ENCODE measurements at regions not wholly inside any gene's neighbourhood (a gene's known extent, or its start where the extent isn't known, plus 50 kb on each side); places are given as distances from the start of the nearest gene placed in this dataset.

DNA sequence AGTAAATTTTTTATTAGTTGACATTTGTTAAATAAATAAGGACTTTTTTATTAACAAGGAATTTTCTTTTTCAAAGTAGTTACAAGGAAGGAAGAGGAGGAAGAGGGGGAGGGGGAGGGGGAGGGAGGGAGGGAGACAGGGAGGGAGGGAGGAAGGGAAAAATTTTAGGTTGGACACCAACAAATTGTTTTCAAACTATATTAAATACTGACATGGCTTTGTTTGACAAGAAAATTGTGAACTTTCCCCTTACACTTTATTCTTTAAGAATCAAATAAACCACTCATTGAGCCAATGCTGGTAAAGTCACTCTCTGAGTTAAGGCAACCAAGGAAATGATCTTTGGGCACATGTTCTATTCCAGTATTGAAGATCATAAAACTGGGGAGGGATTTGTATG lies 115.7 kb upstream of the PPP2R3A start:
- Histone ChIP-seq H3K9me3 (no peaks in the 10 kb centered on the region), H3K27me3 (no peaks in the 10 kb centered on the region), H3K27ac (no peak overlapping the region), H3K4me3 (no peak overlapping the region), H3K4me1 (no peaks in the 10 kb centered on the region), H3K36me3 (no peaks in the 10 kb centered on the region)
- DNase-seq (no peak), FAIRE-seq (no peak), ATAC-seq (no peak)
- TF ChIP-seq, protein P1, sequence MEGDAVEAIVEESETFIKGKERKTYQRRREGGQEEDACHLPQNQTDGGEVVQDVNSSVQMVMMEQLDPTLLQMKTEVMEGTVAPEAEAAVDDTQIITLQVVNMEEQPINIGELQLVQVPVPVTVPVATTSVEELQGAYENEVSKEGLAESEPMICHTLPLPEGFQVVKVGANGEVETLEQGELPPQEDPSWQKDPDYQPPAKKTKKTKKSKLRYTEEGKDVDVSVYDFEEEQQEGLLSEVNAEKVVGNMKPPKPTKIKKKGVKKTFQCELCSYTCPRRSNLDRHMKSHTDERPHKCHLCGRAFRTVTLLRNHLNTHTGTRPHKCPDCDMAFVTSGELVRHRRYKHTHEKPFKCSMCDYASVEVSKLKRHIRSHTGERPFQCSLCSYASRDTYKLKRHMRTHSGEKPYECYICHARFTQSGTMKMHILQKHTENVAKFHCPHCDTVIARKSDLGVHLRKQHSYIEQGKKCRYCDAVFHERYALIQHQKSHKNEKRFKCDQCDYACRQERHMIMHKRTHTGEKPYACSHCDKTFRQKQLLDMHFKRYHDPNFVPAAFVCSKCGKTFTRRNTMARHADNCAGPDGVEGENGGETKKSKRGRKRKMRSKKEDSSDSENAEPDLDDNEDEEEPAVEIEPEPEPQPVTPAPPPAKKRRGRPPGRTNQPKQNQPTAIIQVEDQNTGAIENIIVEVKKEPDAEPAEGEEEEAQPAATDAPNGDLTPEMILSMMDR (IDR thresholded peaks at IDR 0.05): no peak
- intact Hi-C loops (cut with DNase I): no loop called here

DNA sequence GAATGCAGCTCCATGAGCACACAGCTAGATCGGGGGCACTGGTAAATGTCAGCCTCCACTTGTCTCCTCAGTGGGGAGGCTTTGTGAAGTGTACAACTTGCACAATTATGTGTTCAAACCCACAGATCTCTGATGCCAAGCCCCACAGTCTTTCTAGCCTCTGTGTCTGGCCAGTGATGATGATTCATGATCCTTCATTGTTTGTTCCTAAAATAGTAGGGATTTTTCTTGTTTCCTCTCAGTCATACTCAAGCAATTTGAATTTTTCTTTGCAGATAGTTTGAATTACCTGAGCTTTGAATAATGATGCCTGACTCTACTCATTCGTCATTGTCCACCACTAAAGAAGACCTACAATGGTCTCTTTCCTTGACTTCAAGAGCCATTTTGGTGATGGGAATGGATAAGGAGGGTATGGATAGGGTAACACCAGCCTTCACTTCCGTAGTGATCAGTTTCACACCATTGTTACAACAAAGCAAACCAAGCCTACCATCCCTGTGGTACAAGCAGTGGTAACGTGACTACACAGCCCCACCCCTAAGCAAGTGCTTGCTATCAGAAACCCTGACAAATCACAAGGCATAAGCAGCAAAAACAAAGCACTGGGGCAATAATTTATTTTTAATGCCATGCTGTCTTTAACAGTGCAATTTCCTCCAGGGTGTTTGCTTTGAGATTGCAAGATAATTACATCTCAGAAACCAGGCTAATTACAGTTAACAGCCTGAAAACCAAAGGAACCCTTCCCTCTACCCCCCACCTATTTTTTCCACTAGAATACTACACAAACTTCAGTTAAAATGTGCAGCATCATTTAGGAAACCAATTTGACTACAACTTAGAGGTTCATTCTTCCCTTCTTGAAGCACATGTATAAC lies 114.1 kb upstream of the PPP2R3A start:
- H3K4me1 ChIP-seq: no peaks in the 10 kb centered on the region
- no peaks in the 10 kb centered on the region for H3K36me3 ChIP-seq
- no peaks in the 10 kb centered on the region for H3K27me3 ChIP-seq
- no peak for ATAC-seq
- no peak overlapping the region for H3K4me3 ChIP-seq
- intact Hi-C loops (cut with DNase I): no loop called here
- no peak for FAIRE-seq
- TF ChIP-seq, protein P1 (IDR thresholded peaks at IDR 0.05): no peak
- no peak overlapping the region for H3K27ac ChIP-seq
- WGBS, 2 donors: 32 to 48% methylated on average over 4 of the region's 4 CpGs
- DNase-seq: no peak
- H3K9me3 ChIP-seq: no peaks in the 10 kb centered on the region

DNA sequence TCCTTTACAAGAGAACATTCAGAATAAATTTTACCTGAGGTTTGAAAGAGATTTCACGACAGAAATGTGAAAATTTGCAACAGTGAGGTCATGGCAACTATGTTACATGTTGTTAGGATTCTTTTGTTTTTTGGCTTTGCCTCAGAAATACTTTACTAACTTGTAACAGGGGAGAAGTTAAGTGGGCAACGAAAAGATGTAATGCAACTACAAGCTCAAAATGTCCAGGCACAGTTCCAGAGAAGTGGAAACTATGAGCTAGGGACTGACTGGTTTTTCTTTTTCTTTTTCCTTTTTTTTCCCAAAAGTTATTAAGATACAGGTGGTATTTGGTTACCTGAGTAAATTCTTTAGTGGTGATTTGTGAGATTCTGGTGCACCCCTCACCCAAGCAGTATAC lies 111.5 kb upstream of the PPP2R3A start:
- H3K9me3 ChIP-seq: no peaks in the 10 kb centered on the region
- FAIRE-seq: no peak

DNA sequence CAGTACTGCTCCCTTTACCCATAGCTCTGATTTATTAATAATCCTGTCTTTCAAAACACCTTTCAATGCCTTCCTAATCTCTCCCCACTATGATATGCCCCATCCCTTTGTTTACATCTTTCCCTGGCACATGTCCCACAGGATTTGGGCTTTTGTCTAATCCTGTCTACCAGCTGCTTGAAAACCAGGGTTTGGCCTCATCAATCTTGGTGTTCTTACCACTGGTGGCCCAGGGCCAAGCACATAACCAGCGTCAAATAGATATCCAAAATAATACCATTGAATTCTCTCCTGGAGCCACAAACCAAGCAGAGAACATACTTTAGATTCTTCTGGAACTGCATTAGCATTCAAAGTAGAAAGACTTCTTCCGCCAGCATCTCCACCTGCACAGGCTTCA lies 104.8 kb upstream of the PPP2R3A start:
- no peaks in the 10 kb centered on the region for H3K9me3 ChIP-seq
- WGBS, 2 donors: 59 to 73% methylated on average over 2 of the region's 2 CpGs
- ATAC-seq (no peak), DNase-seq (no peak), FAIRE-seq (no peak)
- intact Hi-C loops (cut with DNase I): no loop called here
- no peaks in the 10 kb centered on the region for H3K4me1 ChIP-seq
- H3K27me3 ChIP-seq: no peaks in the 10 kb centered on the region
- H3K27ac ChIP-seq: no peak overlapping the region
- H3K4me3 ChIP-seq: no peak overlapping the region
- TF ChIP-seq, protein P1 (IDR thresholded peaks at IDR 0.05): no peak
- H3K36me3 ChIP-seq: no peaks in the 10 kb centered on the region

More for the DNA sequence above, 111.5 kb upstream of the PPP2R3A start:
- H3K4me3 ChIP-seq: no peak overlapping the region
- WGBS, 2 donors: 28 to 36% methylated on average over 2 of the region's 2 CpGs
- DNase-seq (no peak), ATAC-seq (no peak)
- no peaks in the 10 kb centered on the region for H3K4me1 ChIP-seq
- TF ChIP-seq, protein P1 (IDR thresholded peaks at IDR 0.05): no peak
- no peaks in the 10 kb centered on the region for H3K36me3 ChIP-seq
- no peaks in the 10 kb centered on the region for H3K27me3 ChIP-seq
- intact Hi-C loops (cut with DNase I): no loop called here
- no peak overlapping the region for H3K27ac ChIP-seq

DNA sequence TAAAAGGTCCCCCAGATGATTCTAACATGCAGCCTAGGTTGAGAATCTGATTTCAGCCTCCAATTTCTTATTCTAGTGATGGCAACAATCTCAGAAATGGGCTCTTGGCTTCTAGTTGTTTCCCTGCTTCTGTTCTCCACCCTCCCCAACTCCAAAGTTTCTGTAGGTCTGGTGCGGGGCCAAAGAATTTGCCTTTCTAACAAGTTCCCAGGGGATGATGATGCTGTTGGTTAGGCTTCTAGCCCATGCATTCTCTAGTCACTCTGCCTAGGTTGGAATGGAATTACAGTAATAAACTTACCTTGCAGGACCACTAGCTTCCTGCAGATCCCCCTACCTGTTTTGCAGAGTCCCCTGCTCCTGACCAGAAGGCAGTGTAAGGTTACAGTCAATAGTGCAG lies 103.2 kb upstream of the PPP2R3A start:
- Histone ChIP-seq H3K27me3 (no peaks in the 10 kb centered on the region), H3K36me3 (no peaks in the 10 kb centered on the region), H3K9me3 (no peaks in the 10 kb centered on the region), H3K27ac (no peak overlapping the region), H3K4me1 (no peaks in the 10 kb centered on the region), H3K4me3 (no peak overlapping the region)
- intact Hi-C loops (cut with DNase I): no loop called here
- FAIRE-seq (no peak), ATAC-seq (no peak), DNase-seq (no peak)
- 78 to 84% methylated on average over 1 of the region's 1 CpG for WGBS, 2 donors
- TF ChIP-seq, protein P1 (IDR thresholded peaks at IDR 0.05): no peak
